OCI-LY7 (cell line): ENCODE measurements at regions not wholly inside any gene's neighbourhood (a gene's known extent, or its start where the extent isn't known, plus 50 kb on each side); places are given as distances from the start of the nearest gene placed in this dataset.

Source experiments
- EZH2phosphoT487 ChIP-seq: fragments of 200-600 bp; sonication (generic); IDR thresholded peaks from 2 replicates; pipeline ENCODE4 v1.6.1; 2018; ENCODE audit warnings: low read depth, borderline replicate concordance, mild to moderate bottlenecking, mixed run types, antibody characterized with exemption, low read length, moderate library complexity, mixed read lengths
- TF ChIP-seq, protein P1 (sequence below): fragments of 200-600 bp; sonication (generic); conservative IDR thresholded peaks from 2 replicates; pipeline ENCODE4 v1.5.1; 2014; ENCODE audit warnings: mild to moderate bottlenecking, antibody characterized with exemption, low read length, moderate library complexity, mixed read lengths

GRCh38 chr17:34741967-34742366 lies 162.6 kb downstream of the TMEM132E start:
- TF ChIP-seq, protein P1, sequence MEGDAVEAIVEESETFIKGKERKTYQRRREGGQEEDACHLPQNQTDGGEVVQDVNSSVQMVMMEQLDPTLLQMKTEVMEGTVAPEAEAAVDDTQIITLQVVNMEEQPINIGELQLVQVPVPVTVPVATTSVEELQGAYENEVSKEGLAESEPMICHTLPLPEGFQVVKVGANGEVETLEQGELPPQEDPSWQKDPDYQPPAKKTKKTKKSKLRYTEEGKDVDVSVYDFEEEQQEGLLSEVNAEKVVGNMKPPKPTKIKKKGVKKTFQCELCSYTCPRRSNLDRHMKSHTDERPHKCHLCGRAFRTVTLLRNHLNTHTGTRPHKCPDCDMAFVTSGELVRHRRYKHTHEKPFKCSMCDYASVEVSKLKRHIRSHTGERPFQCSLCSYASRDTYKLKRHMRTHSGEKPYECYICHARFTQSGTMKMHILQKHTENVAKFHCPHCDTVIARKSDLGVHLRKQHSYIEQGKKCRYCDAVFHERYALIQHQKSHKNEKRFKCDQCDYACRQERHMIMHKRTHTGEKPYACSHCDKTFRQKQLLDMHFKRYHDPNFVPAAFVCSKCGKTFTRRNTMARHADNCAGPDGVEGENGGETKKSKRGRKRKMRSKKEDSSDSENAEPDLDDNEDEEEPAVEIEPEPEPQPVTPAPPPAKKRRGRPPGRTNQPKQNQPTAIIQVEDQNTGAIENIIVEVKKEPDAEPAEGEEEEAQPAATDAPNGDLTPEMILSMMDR, result no peak
- no peak for TF ChIP-seq EZH2phosphoT487
